A673 (cell line): ENCODE measurements at regions not wholly inside any gene's neighbourhood (a gene's known extent, or its start where the extent isn't known, plus 50 kb on each side); places are given as distances from the start of the nearest gene placed in this dataset.
A peak's percentile ranks its signal among the peaks of the same experiment; 100 is the strongest.

Experiments
- BruUV-seq: library from RNA; stranded (reverse); fragments of 400-500 nt; replicated peaks from 2 replicates; lab custom pipeline; 2021; lab: Mats Ljungman, UMichigan
- CTCF ChIA-PET: fragments of 300-600 bp; sonication (Branson Sonifier 250); formaldehyde crosslinking; loops from one replicate; lab custom pipeline; 2022; ENCODE audit warnings: antibody characterized with exemption; lab: Charles Lee
- POLR2A ChIA-PET: fragments of 300-600 bp; sonication (Branson Sonifier 250); formaldehyde crosslinking; loops from one replicate; lab custom pipeline; 2022; ENCODE audit warnings: antibody characterized with exemption; ENCODE audit not compliant: low non-redundant PET; lab: Charles Lee
- DNase-seq: peaks from one replicate; pipeline ENCODE4 v3.0.0-alpha.2; 2015; ENCODE audit warnings: low spot score
- H3K27ac ChIP-seq: fragments of 200-600 bp; sonication (generic); 2 replicates; pipeline ENCODE4 v1.5.1; 2016; ENCODE audit warnings: mixed run types, low read depth, mild to moderate bottlenecking, mixed read lengths, antibody characterized with exemption, low read length; ENCODE audit not compliant: poor library complexity, severe bottlenecking
- H3K27me3 ChIP-seq: fragments of 200-600 bp; sonication (generic); replicated peaks from 2 replicates; pipeline ENCODE4 v1.6.1; 2017; ENCODE audit warnings: mixed run types, low read depth, mild to moderate bottlenecking, mixed read lengths, antibody characterized with exemption, low read length; ENCODE audit not compliant: insufficient read depth, poor library complexity
- H3K36me3 ChIP-seq: fragments of 200-600 bp; sonication (generic); 2 replicates; pipeline ENCODE4 v1.6.1; 2016; ENCODE audit warnings: mixed run types, mild to moderate bottlenecking, mixed read lengths, antibody characterized with exemption, low read length; ENCODE audit not compliant: insufficient read depth, poor library complexity, severe bottlenecking
- H3K4me1 ChIP-seq: fragments of 200-600 bp; sonication (generic); 2 replicates; pipeline ENCODE4 v1.6.1; 2017; ENCODE audit warnings: mixed run types, mild to moderate bottlenecking, mixed read lengths, antibody characterized with exemption, low read length; ENCODE audit not compliant: insufficient read depth, poor library complexity, severe bottlenecking
- H3K4me3 ChIP-seq: fragments of 200-600 bp; sonication (generic); 2 replicates; pipeline ENCODE4 v1.5.1; 2016; ENCODE audit warnings: low read depth, mixed run types, mild to moderate bottlenecking, mixed read lengths, low read length; ENCODE audit not compliant: poor library complexity, severe bottlenecking
- H3K9me3 ChIP-seq: fragments of 200-600 bp; sonication (generic); 2 replicates; pipeline ENCODE4 v1.6.1; 2016; ENCODE audit warnings: mixed run types, low read depth, mild to moderate bottlenecking, mixed read lengths, antibody characterized with exemption, low read length; ENCODE audit not compliant: poor library complexity, severe bottlenecking
- CTCF ChIP-seq: fragments of 300-800, 200-600 bp; sonication (generic); conservative IDR thresholded peaks from 2 replicates; pipeline ENCODE4 v1.5.1; 2017; ENCODE audit warnings: low read depth, mild to moderate bottlenecking, antibody characterized with exemption, low read length, moderate library complexity, mixed read lengths
- EZH2 ChIP-seq: fragments of 200-600 bp; sonication (generic); IDR thresholded peaks from 2 replicates; pipeline ENCODE4 v1.6.1; 2017; ENCODE audit warnings: borderline replicate concordance, low read depth, mild to moderate bottlenecking, mixed read lengths, antibody characterized with exemption, low read length; ENCODE audit not compliant: poor library complexity, severe bottlenecking
- intact Hi-C: fragments of 100-400 bp; cut with micrococcal nuclease; formaldehyde crosslinking; loops from one replicate; pipeline ENCODE4 v1.10.0; 2022; ENCODE audit not compliant: unreplicated experiment

GRCh38 chr1:72846476-72847278, 564.3 kb upstream of the NEGR1 start:
- ChIA-PET POLR2A (no interaction called here), CTCF (no interaction called here)
- Histone ChIP-seq H3K4me3 (no peak overlapping the region), H3K36me3 (no peaks in the 10 kb centered on the region), H3K27ac (no peak overlapping the region), H3K9me3 (no peaks in the 10 kb centered on the region), H3K4me1 (peaks cover 8% of the 10 kb centered on the region), H3K27me3 (no peaks in the 10 kb centered on the region)
- no peak for DNase-seq
- no TSS peak for BruUV-seq
- intact Hi-C loops = loop anchor here (5.0 kb wide), 2 partner anchors 139 to 224 kb away; no protein-coding TSS in a partner anchor
- no peak for TF ChIP-seq CTCF
- no peak for TF ChIP-seq EZH2

GRCh38 chr1:72845981-72846380, 563.6 kb upstream of the NEGR1 start:
- ChIA-PET POLR2A (no interaction called here), CTCF (no interaction called here)
- no TSS peak for BruUV-seq
- H3K27ac ChIP-seq = no peak overlapping the region
- no peaks in the 10 kb centered on the region for H3K9me3 ChIP-seq
- TF ChIP-seq CTCF (no peak), EZH2 (no peak)
- peaks cover 8% of the 10 kb centered on the region for H3K4me1 ChIP-seq
- no peaks in the 10 kb centered on the region for H3K27me3 ChIP-seq
- H3K4me3 ChIP-seq = no peak overlapping the region
- intact Hi-C loops = loop anchor here (5.0 kb wide), 2 partner anchors 139 to 224 kb away; no protein-coding TSS in a partner anchor
- no peaks in the 10 kb centered on the region for H3K36me3 ChIP-seq
- DNase-seq = no peak

GRCh38 chr1:72845381-72845780, 563.0 kb upstream of the NEGR1 start:
- Histone ChIP-seq H3K9me3 (no peaks in the 10 kb centered on the region), H3K27ac (no peak overlapping the region), H3K4me3 (no peak overlapping the region), H3K36me3 (no peaks in the 10 kb centered on the region), H3K4me1 (peaks cover 8% of the 10 kb centered on the region), H3K27me3 (no peaks in the 10 kb centered on the region)
- DNase-seq = peak; percentile 49
- intact Hi-C loops = loop anchor here (5.0 kb wide), 2 partner anchors 138 to 223 kb away; no protein-coding TSS in a partner anchor
- ChIA-PET POLR2A (no interaction called here), CTCF (no interaction called here)
- BruUV-seq = no TSS peak
- TF ChIP-seq CTCF (peak; percentile 54), EZH2 (no peak)
